GM12878 (cell line): ENCODE measurements at regions not wholly inside any gene's neighbourhood (a gene's known extent, or its start where the extent isn't known, plus 50 kb on each side); places are given as distances from the start of the nearest gene placed in this dataset.

Experiments used
- ATAC-seq: fragments of 200-7000 bp; cut with Tn5 transposase; 3 replicates; pipeline ENCODE4 v1.9.1; 2020; ENCODE audit warnings: mild to moderate bottlenecking, moderate library complexity
- BruUV-seq: library from RNA; stranded (reverse); fragments of 400-500 nt; replicated peaks from 2 replicates; lab custom pipeline; 2021; lab: Mats Ljungman, UMichigan
- CTCF ChIA-PET: fragments of 300-600 bp; sonication (Branson Sonifier 250); formaldehyde crosslinking; extraction: SDS; loops from one replicate; lab custom pipeline; 2021; ENCODE audit warnings: inconsistent platforms; lab: Yijun Ruan, JAX
- POLR2A ChIA-PET: fragments of 350-600 bp; formaldehyde crosslinking; extraction: SDS; loops from one replicate; lab custom pipeline; 2021; ENCODE audit warnings: inconsistent platforms; lab: Charles Lee
- RAD21 ChIA-PET: fragments of 300-600 bp; sonication (Branson Sonifier 250); formaldehyde crosslinking; loops from one replicate; lab custom pipeline; 2023; ENCODE audit warnings: antibody characterized with exemption; ENCODE audit not compliant: unreplicated experiment; lab: Charles Lee
- SMC1A ChIA-PET: fragments of 300-600 bp; sonication (Branson Sonifier 250); formaldehyde crosslinking; loops from one replicate; lab custom pipeline; 2023; ENCODE audit not compliant: unreplicated experiment, uncharacterized antibody; lab: Charles Lee
- DNase-seq: peaks from one replicate; pipeline ENCODE4 v3.0.0-alpha.2; 2011; ENCODE audit warnings: low read depth, low spot score
- FAIRE-seq: peaks from 3 replicates; lab custom pipeline; 2011; peaks lifted over from hg19 to GRCh38; lab: Jason Lieb, UNC
- H2AFZ ChIP-seq: 2 replicates; pipeline ENCODE4 v1.6.0; 2011; ENCODE audit warnings: low read depth, low read length, control low read depth; ENCODE audit not compliant: control insufficient read depth
- H3K27ac ChIP-seq: 2 replicates; pipeline ENCODE4 v1.5.1; 2011; ENCODE audit warnings: control low read depth; ENCODE audit not compliant: control insufficient read depth, insufficient read depth
- H3K27me3 ChIP-seq, 2 experiments: replicated peaks in 1 of 2; 2 replicates each; pipeline versions ENCODE4 v1.6.0 to v1.6.1; 2011; ENCODE audit warnings: low read length in 1 of 2; ENCODE audit not compliant: control insufficient read depth in 2 of 2, insufficient read depth in 2 of 2
- H3K36me3 ChIP-seq, 2 experiments: 2 replicates each; pipeline ENCODE4 v1.5.1; 2011; ENCODE audit warnings: low read length in 1 of 2; ENCODE audit not compliant: control insufficient read depth in 2 of 2, insufficient read depth in 2 of 2
- H3K4me1 ChIP-seq: 2 replicates; pipeline ENCODE4 v1.6.1; 2011; ENCODE audit warnings: mild to moderate bottlenecking, low read length, moderate library complexity, mixed read lengths; ENCODE audit not compliant: control insufficient read depth, insufficient read depth
- H3K4me2 ChIP-seq: 2 replicates; pipeline ENCODE4 v1.6.0; 2011; ENCODE audit warnings: control low read depth; ENCODE audit not compliant: control insufficient read depth, insufficient read depth
- H3K4me3 ChIP-seq: fragments of 200-600 bp; sonication (generic); 2 replicates; pipeline ENCODE4 v1.5.1; 2016
- H3K79me2 ChIP-seq: 2 replicates; pipeline ENCODE4 v1.6.0; 2011; ENCODE audit warnings: low read length; ENCODE audit not compliant: control insufficient read depth, insufficient read depth
- H3K9ac ChIP-seq: 2 replicates; pipeline ENCODE4 v1.8.0; 2011; ENCODE audit warnings: low read length, control low read depth, mixed read lengths; ENCODE audit not compliant: control insufficient read depth, insufficient read depth
- H3K9me3 ChIP-seq: replicated peaks from 3 replicates; pipeline ENCODE4 v1.5.1; 2011; ENCODE audit warnings: mild to moderate bottlenecking, low read length; ENCODE audit not compliant: control insufficient read depth, insufficient read depth
- H4K20me1 ChIP-seq: 2 replicates; pipeline ENCODE4 v1.6.0; 2011; ENCODE audit not compliant: control insufficient read depth, insufficient read depth
- BACH1 ChIP-seq: fragments of 450-650 bp; IDR thresholded peaks from 2 replicates; pipeline ENCODE4 v1.6.1; 2017; ENCODE audit warnings: mild to moderate bottlenecking, borderline replicate concordance
- FOS ChIP-seq: IDR thresholded peaks from 3 replicates; pipeline ENCODE4 v1.6.1; 2011; ENCODE audit warnings: borderline replicate concordance; ENCODE audit not compliant: insufficient read length; ENCODE audit errors: extremely low read depth
- IRF5 ChIP-seq: fragments of 450-650 bp; IDR thresholded peaks from 2 replicates; pipeline ENCODE4 v1.6.1; 2017; ENCODE audit warnings: borderline replicate concordance
- JUNB ChIP-seq: IDR thresholded peaks from 2 replicates; pipeline ENCODE4 v1.6.1; 2016; ENCODE audit warnings: antibody characterized with exemption, mild to moderate bottlenecking
- MTA3 ChIP-seq: IDR thresholded peaks from 2 replicates; pipeline ENCODE4 v1.6.1; 2012; ENCODE audit warnings: low read length, inconsistent platforms, borderline replicate concordance
- NR2C2 ChIP-seq: IDR thresholded peaks from 2 replicates; pipeline ENCODE4 v1.6.1; 2011; ENCODE audit warnings: borderline replicate concordance, low read depth; ENCODE audit not compliant: control insufficient read depth, insufficient read length
- PML ChIP-seq: IDR thresholded peaks from 2 replicates; pipeline ENCODE4 v1.6.1; 2012; ENCODE audit warnings: low read length, inconsistent platforms
- PRDM15 ChIP-seq: fragments of 450-650 bp; formaldehyde crosslinking; IDR thresholded peaks from 2 replicates; pipeline ENCODE4 v1.4.0; 2020; ENCODE audit warnings: mild to moderate bottlenecking, moderate library complexity
- RBBP5 ChIP-seq: fragments of 200-600 bp; sonication (generic); conservative IDR thresholded peaks from 2 replicates; pipeline ENCODE4 v1.6.1; 2016
- SMAD5 ChIP-seq: IDR thresholded peaks from 2 replicates; pipeline ENCODE4 v1.6.1; 2016; ENCODE audit warnings: antibody characterized with exemption, low read depth
- SMARCA5 ChIP-seq: fragments of 450-650 bp; IDR thresholded peaks from 2 replicates; pipeline ENCODE4 v1.6.1; 2017; ENCODE audit warnings: mild to moderate bottlenecking
- SMC3 ChIP-seq: IDR thresholded peaks from 2 replicates; pipeline ENCODE4 v1.6.1; 2011; ENCODE audit warnings: low read length, improper control_type of control experiment, borderline replicate concordance
- YY1 ChIP-seq: IDR thresholded peaks from 2 replicates; pipeline ENCODE4 v1.6.1; 2011; ENCODE audit warnings: low read depth, mild to moderate bottlenecking, low read length
- ZNF384 ChIP-seq: IDR thresholded peaks from 2 replicates; pipeline ENCODE4 v1.6.1; 2012; ENCODE audit warnings: low read depth, mild to moderate bottlenecking, low read length, improper control_type of control experiment, borderline replicate concordance
- ZNF622 ChIP-seq: fragments of 450-650 bp; IDR thresholded peaks from 2 replicates; pipeline ENCODE4 v1.6.1; 2017; ENCODE audit warnings: mild to moderate bottlenecking, inconsistent platforms
- WGBS: methylation state at CpG from one replicate; pipeline ENCODE4 v1.1.6; 2016; ENCODE audit warnings: low lambda C conversion rate; ENCODE audit not compliant: insufficient replicate concordance, insufficient coverage; ENCODE audit errors: missing lambda C conversion rate; 5-methylcytosine and 5-hydroxymethylcytosine counted together
- in situ Hi-C: fragments of 300-500 bp; cut with MboI; formaldehyde crosslinking; loops from 9 replicates; pipeline ENCODE4 v1.14.3; 2018; ENCODE audit warnings: mixed read lengths
- intact Hi-C: fragments of 100-400 bp; cut with micrococcal nuclease; formaldehyde crosslinking; loops from one replicate; pipeline ENCODE4 v1.14.2; 2022; ENCODE audit not compliant: unreplicated experiment

GRCh38 chr9:107637421-107638420 is 148.2 kb upstream of the KLF4 start (continued):
- TF ChIP-seq JUNB, result no peak
- TF ChIP-seq IRF5, result no peak
- no peak for TF ChIP-seq MTA3
- no peak for TF ChIP-seq SMAD5
- no peak for TF ChIP-seq YY1
- TF ChIP-seq PML, result no peak
- no peak for TF ChIP-seq ZNF384
- TF ChIP-seq FOS, result no peak

GRCh38 chr9:107636571-107637381 is 147.2 kb upstream of the KLF4 start:
- FAIRE-seq (no peak), ATAC-seq (no peak), DNase-seq (no peak)
- in situ Hi-C loops (no loop called here), intact Hi-C loops (no loop called here)
- CTCF ChIA-PET, result no interaction called here
- Histone ChIP-seq H4K20me1 (no peaks in the 10 kb centered on the region), H3K4me3 (no peak overlapping the region), H3K27me3 (no peaks in the 10 kb centered on the region), H3K27ac (no peak overlapping the region), H3K9ac (no peak overlapping the region), H3K4me1 (no peaks in the 10 kb centered on the region), H3K4me2 (no peak overlapping the region), H3K9me3 (no peaks in the 10 kb centered on the region), H3K79me2 (no peaks in the 10 kb centered on the region), H2AFZ (no peak overlapping the region), H3K36me3 (no peaks in the 10 kb centered on the region)
- RAD21 ChIA-PET, result no interaction called here
- POLR2A ChIA-PET, result no interaction called here
- SMC1A ChIA-PET, result no interaction called here
- 23% methylated on average over 5 of the region's 5 CpGs for WGBS
- no TSS peak for BruUV-seq
- TF ChIP-seq RBBP5, result no peak
- no peak for TF ChIP-seq PRDM15 (CRISPR knock-in tag)
- TF ChIP-seq ZNF622, result no peak
- no peak for TF ChIP-seq SMC3
- TF ChIP-seq NR2C2, result no peak
- TF ChIP-seq BACH1, result no peak
- no peak for TF ChIP-seq SMARCA5
